Panc1 (cell line): ENCODE measurements at regions not wholly inside any gene's neighbourhood (a gene's known extent, or its start where the extent isn't known, plus 50 kb on each side); places are given as distances from the start of the nearest gene placed in this dataset.

Source experiments
- CTCF ChIP-seq: fragments of 450-650 bp; IDR thresholded peaks from 2 replicates; pipeline ENCODE4 v1.5.1; 2017; ENCODE audit warnings: mild to moderate bottlenecking
- POLR2AphosphoS5 ChIP-seq: IDR thresholded peaks from 2 replicates; pipeline ENCODE4 v1.6.1; 2012; ENCODE audit warnings: mild to moderate bottlenecking, low read depth, low read length, moderate library complexity
- REST ChIP-seq, 2 experiments: IDR thresholded peaks; 2 replicates each; pipeline ENCODE4 v1.6.1; 2011 to 2012; ENCODE audit warnings: low read depth in 2 of 2, control low read depth in 1 of 2, low read length in 1 of 2, mild to moderate bottlenecking in 1 of 2, moderate library complexity in 1 of 2; ENCODE audit not compliant: insufficient read depth in 1 of 2
- SIN3A ChIP-seq: IDR thresholded peaks from 2 replicates; pipeline ENCODE4 v1.6.1; 2012; ENCODE audit warnings: low read depth, mild to moderate bottlenecking, low read length, moderate library complexity, borderline replicate concordance; ENCODE audit not compliant: insufficient read depth
- TCF7L2 ChIP-seq: IDR thresholded peaks from 2 replicates; pipeline ENCODE4 v1.6.1; 2011; ENCODE audit warnings: mild to moderate bottlenecking, low read depth, low read length, inconsistent platforms

- TF ChIP-seq CTCF (no peak), POLR2AphosphoS5 (no peak), REST (IDR thresholded peaks at IDR 0.05; ENCODE audit: insufficient read depth in 1 of 2, low read depth in 2 of 2, low read length in 1 of 2) (no peak), SIN3A (no peak), TCF7L2 (no peak)
These were observed 147.9 kb downstream of the MACROH2A1 start for GRCh38 chr5:135251093-135251492.
